Spinal cord (tissue), 9 donors: ENCODE measurements at regions not wholly inside any gene's neighbourhood (a gene's known extent, or its start where the extent isn't known, plus 50 kb on each side); places are given as distances from the start of the nearest gene placed in this dataset.

Source experiments
- DNase-seq, 6 donors: peaks; one replicate each; pipeline versions ENCODE4 v3.0.0 to v3.0.0-alpha.2; 2013 to 2015; ENCODE audit warnings: low spot score in 6 of 6, low read depth in 4 of 6
- H3K27ac ChIP-seq: one replicate; pipeline ENCODE4 v1.5.1; 2013; ENCODE audit warnings: low read depth, low read length, control low read depth
- H3K27me3 ChIP-seq: one replicate; pipeline ENCODE4 v1.6.1; 2013; ENCODE audit warnings: low read length; ENCODE audit not compliant: control insufficient read depth, insufficient read depth
- H3K36me3 ChIP-seq: one replicate; pipeline ENCODE4 v1.6.1; 2013; ENCODE audit warnings: low read length; ENCODE audit not compliant: control insufficient read depth, insufficient read depth
- H3K4me1 ChIP-seq: one replicate; pipeline ENCODE4 v1.6.1; 2013; ENCODE audit warnings: low read length; ENCODE audit not compliant: control insufficient read depth, insufficient read depth
- H3K4me3 ChIP-seq: one replicate; pipeline ENCODE4 v1.5.1; 2013; ENCODE audit warnings: low read depth, low read length, control low read depth
- H3K9me3 ChIP-seq: one replicate; pipeline ENCODE4 v1.6.1; 2013; ENCODE audit warnings: low read length; ENCODE audit not compliant: control insufficient read depth, insufficient read depth
- WGBS: methylation state at CpG from one replicate; pipeline ENCODE4 v1.1.5; 2013; ENCODE audit warnings: missing lambda C conversion rate; ENCODE audit not compliant: insufficient coverage; 5-methylcytosine and 5-hydroxymethylcytosine counted together
- donor health status: healthy.

DNA sequence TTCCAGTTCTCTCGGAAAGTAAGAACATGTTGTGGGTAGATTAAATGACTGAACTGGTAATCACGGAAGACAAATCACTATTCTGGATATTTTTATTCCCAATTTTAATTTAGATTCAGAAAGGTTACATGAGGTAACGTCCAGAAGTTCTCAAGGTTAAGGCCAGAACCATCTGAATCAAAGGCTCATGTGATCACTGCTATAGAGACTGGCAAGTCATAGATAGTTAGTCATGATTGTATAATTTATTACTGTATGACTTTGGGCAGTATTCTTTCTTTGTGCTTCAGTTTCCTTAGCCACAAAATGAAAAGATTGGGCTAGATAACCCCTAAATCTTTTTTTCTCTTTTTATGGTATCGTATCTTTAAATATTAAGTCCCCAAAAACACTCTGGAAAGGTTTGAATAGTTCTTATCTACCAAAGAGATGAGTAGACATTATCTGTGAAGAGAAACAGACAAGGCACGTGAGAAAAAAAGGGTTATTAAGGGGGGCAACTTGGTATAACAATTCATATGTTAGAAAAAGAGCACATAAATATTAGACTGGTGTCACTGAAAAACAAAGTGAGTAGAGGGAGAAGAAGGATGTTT lies 241.0 kb downstream of the PTPRC start:
- Histone ChIP-seq H3K9me3 (no peaks in the 10 kb centered on the region), H3K4me3 (no peak overlapping the region), H3K4me1 (peaks cover 6% of the 10 kb centered on the region), H3K27me3 (no peaks in the 10 kb centered on the region), H3K36me3 (no peaks in the 10 kb centered on the region), H3K27ac (no peak overlapping the region)
- no CpG with 5 or more reads among the region's 5 CpGs for WGBS
- DNase-seq = no peak

DNA sequence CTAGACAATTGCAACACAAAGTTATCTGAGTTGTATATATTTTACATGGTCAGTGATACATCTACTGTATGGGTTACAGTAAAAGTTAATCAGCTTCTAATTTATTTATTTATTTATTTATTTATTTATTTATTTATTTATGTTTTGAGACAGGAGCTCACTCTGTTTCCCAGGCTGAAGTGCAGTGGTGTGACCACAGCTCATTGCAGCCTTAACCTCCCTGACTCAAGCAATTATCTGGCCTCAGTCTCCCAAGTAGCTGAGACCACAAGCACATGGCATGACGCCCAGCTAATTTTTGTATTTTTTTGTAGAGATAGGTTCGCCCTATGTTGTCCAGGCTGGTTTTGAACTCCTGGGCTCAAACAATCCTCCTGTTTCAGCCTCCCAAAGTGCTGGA lies 241.6 kb downstream of the PTPRC start:
- H3K4me1 ChIP-seq = peaks cover 6% of the 10 kb centered on the region
- no peak for DNase-seq
- H3K27ac ChIP-seq = no peak overlapping the region
- no peaks in the 10 kb centered on the region for H3K36me3 ChIP-seq
- no peak overlapping the region for H3K4me3 ChIP-seq
- no CpG with 5 or more reads among the region's 2 CpGs for WGBS
- no peaks in the 10 kb centered on the region for H3K27me3 ChIP-seq
- H3K9me3 ChIP-seq = no peaks in the 10 kb centered on the region

DNA sequence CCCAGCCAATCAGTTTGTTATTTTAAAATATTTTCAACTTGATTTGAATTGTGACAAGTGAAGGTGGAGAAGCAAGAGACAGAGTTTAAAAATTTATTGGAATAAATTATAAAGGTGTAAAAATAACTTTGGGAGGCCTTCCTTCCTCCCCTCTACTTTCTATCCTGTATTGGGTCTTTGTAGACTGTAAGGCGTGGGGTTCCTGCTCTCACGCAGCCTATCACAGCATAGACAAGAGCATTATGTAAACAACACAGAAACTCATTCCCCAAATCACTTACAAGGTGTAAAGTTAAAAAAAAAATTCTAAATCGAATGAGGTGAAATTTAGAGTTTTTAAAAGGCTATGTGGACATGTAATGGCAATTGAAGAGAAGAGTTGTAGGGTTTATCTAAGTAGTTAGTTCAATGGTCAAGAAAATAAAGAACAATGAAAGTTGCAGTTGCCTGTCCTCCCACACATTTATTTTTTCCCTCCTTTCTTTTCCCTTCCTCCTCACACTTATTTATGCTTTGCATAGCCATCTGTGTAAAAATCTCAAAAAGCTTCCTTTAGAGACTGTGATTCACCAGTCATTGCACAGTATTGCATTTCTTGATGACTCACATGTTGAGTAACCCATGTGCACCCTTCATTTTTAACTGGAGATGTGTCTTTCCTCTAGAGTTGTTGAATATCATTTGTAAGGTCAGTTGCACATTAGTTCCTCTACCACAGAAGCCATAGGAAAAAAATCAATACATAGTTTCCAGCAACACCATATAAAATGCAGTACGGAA lies 242.2 kb downstream of the PTPRC start:
- H3K9me3 ChIP-seq = no peaks in the 10 kb centered on the region
- H3K27me3 ChIP-seq = no peaks in the 10 kb centered on the region
- no peaks in the 10 kb centered on the region for H3K36me3 ChIP-seq
- WGBS = no CpG with 5 or more reads among the region's 4 CpGs
- no peak for DNase-seq
- no peak overlapping the region for H3K4me3 ChIP-seq
- no peak overlapping the region for H3K27ac ChIP-seq
- peaks cover 6% of the 10 kb centered on the region for H3K4me1 ChIP-seq

DNA sequence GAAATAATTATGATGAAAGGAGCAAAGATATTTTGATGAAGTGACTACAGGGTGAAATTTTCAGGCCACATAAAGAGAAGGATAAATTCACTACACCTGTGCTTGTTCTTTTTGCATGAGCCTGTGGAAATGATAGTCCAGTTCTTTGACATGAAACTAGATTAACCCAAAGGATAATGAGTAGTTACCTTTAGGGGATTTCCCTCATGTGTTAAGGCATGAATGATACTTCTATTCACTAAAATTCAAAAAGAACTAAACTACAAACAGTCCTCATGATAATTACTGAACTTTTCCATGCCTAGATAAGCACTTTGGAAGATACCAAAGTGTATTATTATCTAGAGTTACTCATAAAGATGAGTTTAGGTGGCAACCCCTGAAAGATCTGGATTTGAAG lies 244.3 kb downstream of the PTPRC start:
- Histone ChIP-seq H3K27ac (no peak overlapping the region), H3K4me3 (no peak overlapping the region), H3K4me1 (no peaks in the 10 kb centered on the region), H3K9me3 (no peaks in the 10 kb centered on the region), H3K27me3 (no peaks in the 10 kb centered on the region), H3K36me3 (no peaks in the 10 kb centered on the region)
- DNase-seq = no peak

DNA sequence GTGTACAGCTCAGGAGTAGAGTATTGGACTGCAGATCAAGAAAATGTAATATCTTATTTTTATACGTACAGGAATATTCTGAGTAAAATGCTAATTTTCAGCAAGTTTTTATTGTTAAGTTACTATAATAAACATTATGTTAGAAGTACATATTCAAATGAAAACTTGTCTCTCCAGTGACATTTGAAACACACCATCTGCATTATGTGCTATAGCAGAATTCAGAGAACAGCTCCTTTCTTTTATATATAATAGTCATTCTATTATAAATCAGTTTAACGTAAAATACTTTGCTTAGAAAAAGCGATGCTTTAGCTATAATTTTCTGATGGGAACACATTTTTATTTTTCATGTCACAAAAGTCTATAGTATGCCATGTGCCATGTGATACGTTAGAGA lies 249.0 kb downstream of the PTPRC start:
- no CpG with 5 or more reads among the region's 4 CpGs for WGBS
- Histone ChIP-seq H3K4me1 (no peaks in the 10 kb centered on the region), H3K27me3 (no peaks in the 10 kb centered on the region), H3K27ac (no peak overlapping the region), H3K36me3 (no peaks in the 10 kb centered on the region), H3K4me3 (no peak overlapping the region), H3K9me3 (no peaks in the 10 kb centered on the region)
- no peak for DNase-seq

DNA sequence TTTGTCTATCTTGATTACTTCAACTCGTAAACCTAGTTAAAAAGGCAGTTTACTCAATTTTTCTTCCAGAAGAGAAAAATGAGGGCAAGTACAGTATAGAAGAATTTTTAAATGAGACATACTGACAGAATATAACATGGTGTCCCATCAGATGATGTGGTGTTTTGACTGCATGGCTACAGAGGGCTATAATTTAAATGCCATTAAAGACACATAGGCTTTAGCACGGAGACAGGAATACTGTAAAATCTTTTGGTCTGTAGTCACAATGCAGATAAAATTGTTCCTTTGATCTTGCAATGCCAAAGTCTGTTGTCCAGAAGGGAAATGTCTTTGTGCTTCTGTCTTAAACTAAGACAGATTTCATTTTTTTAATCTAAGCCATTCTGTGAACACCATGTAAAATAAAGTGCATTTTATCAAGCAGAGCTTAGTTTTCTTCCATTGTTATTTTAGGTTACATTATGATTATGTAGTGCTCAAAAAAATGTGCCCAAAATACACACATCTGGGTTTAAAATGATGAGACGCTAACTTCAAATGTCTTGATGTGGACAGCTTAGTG lies 249.6 kb downstream of the PTPRC start:
- no peak for DNase-seq
- Histone ChIP-seq H3K9me3 (no peaks in the 10 kb centered on the region), H3K36me3 (no peaks in the 10 kb centered on the region), H3K27ac (no peak overlapping the region), H3K4me3 (no peak overlapping the region), H3K27me3 (no peaks in the 10 kb centered on the region), H3K4me1 (no peaks in the 10 kb centered on the region)
- WGBS = no CpG with 5 or more reads among the region's 3 CpGs

DNA sequence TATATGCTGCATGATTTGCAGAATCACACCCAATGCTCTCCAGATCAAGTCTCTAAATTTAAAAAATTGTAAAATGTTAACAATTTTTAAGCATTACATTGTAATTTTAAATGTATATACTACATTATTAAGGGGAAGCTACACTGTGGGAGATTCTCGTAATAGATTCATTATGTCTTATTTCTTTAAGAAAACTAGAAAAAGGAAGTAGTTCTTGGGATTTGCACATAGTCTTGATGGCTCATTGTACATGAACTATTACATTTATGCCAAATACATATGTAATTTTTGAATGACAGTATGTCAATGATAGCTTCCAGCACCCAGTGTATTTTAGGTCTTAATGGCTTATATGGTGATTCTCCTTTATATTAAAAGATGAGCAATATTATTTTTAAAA lies 250.3 kb downstream of the PTPRC start:
- H3K27ac ChIP-seq = no peak overlapping the region
- H3K36me3 ChIP-seq = no peaks in the 10 kb centered on the region
- no peaks in the 10 kb centered on the region for H3K4me1 ChIP-seq
- DNase-seq = no peak
- no peaks in the 10 kb centered on the region for H3K9me3 ChIP-seq
- no CpG with 5 or more reads among the region's 1 CpG for WGBS
- H3K27me3 ChIP-seq = no peaks in the 10 kb centered on the region
- H3K4me3 ChIP-seq = no peak overlapping the region

DNA sequence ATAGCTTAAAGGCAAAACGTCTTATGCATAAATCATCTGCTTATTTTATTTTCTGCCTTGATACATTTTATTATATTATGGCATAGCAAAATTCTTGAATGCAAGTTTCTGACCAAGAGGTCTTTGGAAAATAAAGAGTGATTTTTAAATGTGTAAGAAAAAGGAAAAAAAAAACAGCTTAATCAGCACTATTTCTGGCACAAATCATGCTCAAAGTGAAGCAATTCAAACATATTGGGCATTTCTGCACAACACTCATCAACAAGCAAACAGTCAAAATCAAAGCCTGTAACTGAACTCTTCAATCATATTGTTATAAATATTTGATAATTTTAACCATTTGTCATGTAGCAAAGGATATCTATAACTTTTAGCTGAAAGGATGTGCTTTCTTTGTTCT lies 250.9 kb downstream of the PTPRC start:
- no peaks in the 10 kb centered on the region for H3K9me3 ChIP-seq
- H3K4me1 ChIP-seq = no peaks in the 10 kb centered on the region
- WGBS = no CpG with 5 or more reads among the region's 1 CpG
- no peaks in the 10 kb centered on the region for H3K27me3 ChIP-seq
- no peak for DNase-seq
- H3K36me3 ChIP-seq = no peaks in the 10 kb centered on the region
- no peak overlapping the region for H3K4me3 ChIP-seq
- H3K27ac ChIP-seq = no peak overlapping the region

DNA sequence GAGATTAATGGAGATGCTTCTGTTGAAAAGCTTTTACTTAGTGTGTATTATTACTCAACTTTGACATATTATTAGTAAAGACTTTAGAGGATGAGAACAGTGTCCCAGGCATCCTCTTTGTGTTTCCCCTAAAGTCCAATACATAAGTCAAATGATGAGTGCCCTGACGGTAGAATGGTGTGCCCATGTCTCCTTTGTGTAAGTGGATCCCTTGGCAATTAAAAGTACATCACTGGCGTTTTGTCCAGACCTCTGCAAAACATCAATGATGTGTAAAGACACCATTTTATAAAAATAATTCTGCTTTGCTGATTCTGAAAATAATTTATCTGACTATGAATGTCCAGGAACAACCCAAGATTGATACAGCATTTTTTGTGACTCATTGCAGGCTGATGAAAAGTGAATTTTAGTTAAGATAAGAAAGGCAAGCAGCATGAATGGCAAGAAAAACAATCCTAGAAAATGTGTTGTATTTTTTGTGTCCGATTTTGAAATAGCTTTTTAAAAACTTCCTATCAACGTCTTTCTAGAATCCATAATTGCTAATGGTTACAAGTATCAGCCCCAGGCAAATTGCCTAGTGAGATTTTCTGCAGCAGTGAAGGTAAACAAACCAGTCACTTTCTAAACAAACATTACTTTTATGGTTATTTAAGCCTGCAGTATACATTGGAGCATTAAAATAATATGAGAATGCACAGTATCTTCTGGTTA lies 251.5 kb downstream of the PTPRC start:
- H3K36me3 ChIP-seq = no peaks in the 10 kb centered on the region
- no peaks in the 10 kb centered on the region for H3K9me3 ChIP-seq
- no peak for DNase-seq
- WGBS = no CpG with 5 or more reads among the region's 4 CpGs
- no peak overlapping the region for H3K4me3 ChIP-seq
- H3K27me3 ChIP-seq = no peaks in the 10 kb centered on the region
- no peaks in the 10 kb centered on the region for H3K4me1 ChIP-seq
- H3K27ac ChIP-seq = no peak overlapping the region
